Trophoblast cell (in vitro differentiated cells and primary cell): ENCODE measurements at regions not wholly inside any gene's neighbourhood (a gene's known extent, or its start where the extent isn't known, plus 50 kb on each side); places are given as distances from the start of the nearest gene placed in this dataset.

Experiments used
- DNase-seq, 2 donors: peaks; one replicate each; pipeline ENCODE4 v3.0.0-alpha.2; 2016
- H2AFZ ChIP-seq: 2 replicates; pipeline ENCODE4 v1.6.1; 2013; ENCODE audit warnings: low read length, moderate library complexity, mild to moderate bottlenecking; ENCODE audit not compliant: insufficient read depth, poor library complexity
- H2AK5ac ChIP-seq: 2 replicates; pipeline ENCODE4 v1.6.1; 2013; ENCODE audit warnings: mild to moderate bottlenecking, low read length
- H2BK120ac ChIP-seq: 2 replicates; pipeline ENCODE4 v1.6.1; 2013; ENCODE audit warnings: low read length, mild to moderate bottlenecking, moderate library complexity; ENCODE audit not compliant: insufficient read depth, poor library complexity
- H2BK12ac ChIP-seq: 2 replicates; pipeline ENCODE4 v1.6.1; 2013; ENCODE audit warnings: mild to moderate bottlenecking, low read length, moderate library complexity
- H2BK5ac ChIP-seq: 2 replicates; pipeline ENCODE4 v1.6.1; 2013; ENCODE audit warnings: low read length, low read depth, moderate library complexity, mild to moderate bottlenecking; ENCODE audit not compliant: poor library complexity
- H3K14ac ChIP-seq: 2 replicates; pipeline ENCODE4 v1.6.1; 2013; ENCODE audit warnings: mild to moderate bottlenecking, low read length
- H3K18ac ChIP-seq: 2 replicates; pipeline ENCODE4 v1.6.1; 2013; ENCODE audit warnings: mild to moderate bottlenecking, low read length
- H3K23ac ChIP-seq: 2 replicates; pipeline ENCODE4 v1.6.1; 2013; ENCODE audit warnings: low read length
- H3K27ac ChIP-seq: 2 replicates; pipeline ENCODE4 v1.5.1; 2013; ENCODE audit warnings: low read depth, mild to moderate bottlenecking, inconsistent platforms, low read length, moderate library complexity
- H3K27me3 ChIP-seq: 2 replicates; pipeline ENCODE4 v1.6.1; 2013; ENCODE audit warnings: inconsistent platforms, mild to moderate bottlenecking, low read length, moderate library complexity; ENCODE audit not compliant: insufficient read depth
- H3K36me3 ChIP-seq, 2 experiments: 1 replicate in 1 of 2; 2 replicates in 1 of 2; pipeline ENCODE4 v1.6.1; 2013; ENCODE audit warnings: low read length in 2 of 2, mild to moderate bottlenecking in 2 of 2, moderate library complexity in 1 of 2; ENCODE audit not compliant: insufficient read depth in 2 of 2, control insufficient read depth in 1 of 2
- H3K4ac ChIP-seq: 2 replicates; pipeline ENCODE4 v1.6.1; 2013; ENCODE audit warnings: low read depth, mild to moderate bottlenecking, low read length, moderate library complexity
- H3K4me1 ChIP-seq, 2 experiments: 1 replicate in 1 of 2; 2 replicates in 1 of 2; pipeline ENCODE4 v1.6.1; 2013; ENCODE audit warnings: low read length in 2 of 2, mild to moderate bottlenecking in 2 of 2, moderate library complexity in 1 of 2; ENCODE audit not compliant: insufficient read depth in 2 of 2, control insufficient read depth in 1 of 2
- H3K4me2 ChIP-seq: 2 replicates; pipeline ENCODE4 v1.6.1; 2013; ENCODE audit warnings: inconsistent platforms, mild to moderate bottlenecking, low read length, moderate library complexity
- H3K4me3 ChIP-seq: 2 replicates; pipeline ENCODE4 v1.5.1; 2013; ENCODE audit warnings: mild to moderate bottlenecking, low read depth, low read length, inconsistent platforms
- H3K79me1 ChIP-seq: one replicate; pipeline ENCODE4 v1.6.1; 2013; ENCODE audit warnings: low read length
- H3K79me2 ChIP-seq: 2 replicates; pipeline ENCODE4 v1.6.1; 2013; ENCODE audit warnings: low read length, mild to moderate bottlenecking; ENCODE audit not compliant: control insufficient read depth, insufficient read depth, poor library complexity
- H3K9ac ChIP-seq: 2 replicates; pipeline ENCODE4 v1.6.1; 2013; ENCODE audit warnings: mild to moderate bottlenecking, low read length
- H3K9me3 ChIP-seq: 2 replicates; pipeline ENCODE4 v1.6.1; 2013; ENCODE audit warnings: low read depth, mild to moderate bottlenecking, control low read depth, inconsistent platforms, low read length; ENCODE audit not compliant: insufficient read depth
- H4K12ac ChIP-seq: 2 replicates; pipeline ENCODE4 v1.6.1; 2013; ENCODE audit warnings: low read depth, mild to moderate bottlenecking, low read length, moderate library complexity
- H4K8ac ChIP-seq: 2 replicates; pipeline ENCODE4 v1.6.1; 2013; ENCODE audit warnings: low read depth, mild to moderate bottlenecking, low read length, moderate library complexity
- H4K91ac ChIP-seq: one replicate; pipeline ENCODE4 v1.6.1; 2013; ENCODE audit warnings: low read depth, mild to moderate bottlenecking, low read length, moderate library complexity
- WGBS: extraction: QIAGEN DNeasy Blood & Tissue Kit; methylation state at CpG from one replicate; pipeline ENCODE4 v1.1.7; 2013; ENCODE audit warnings: missing lambda C conversion rate; ENCODE audit not compliant: insufficient read length, insufficient coverage; ENCODE audit errors: extremely low coverage; 5-methylcytosine and 5-hydroxymethylcytosine counted together

DNA sequence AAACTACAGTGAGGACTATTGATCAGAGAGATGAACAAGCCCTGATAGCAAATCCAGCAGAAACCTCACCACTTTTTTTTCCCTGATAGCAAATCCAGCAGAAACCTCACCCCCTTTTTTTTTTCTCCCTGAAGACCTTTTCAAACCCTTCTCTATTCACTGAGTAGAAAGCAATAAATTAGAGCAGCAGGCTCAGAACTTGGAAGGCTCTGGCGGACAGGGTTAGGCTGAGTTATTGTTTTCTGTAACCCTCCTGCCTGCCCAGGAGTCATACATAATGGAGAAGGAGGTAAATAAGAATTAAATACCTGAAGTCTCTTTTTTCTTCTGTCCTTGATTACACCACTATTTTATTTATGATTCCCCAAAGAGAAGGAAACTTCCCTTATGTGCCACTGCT is 136.3 kb upstream of the SNX2 start:
- Histone ChIP-seq H3K9ac (no peak overlapping the region), H3K4me1 (no peaks in the 10 kb centered on the region), H4K91ac (no peak overlapping the region), H2BK120ac (no peak overlapping the region), H3K4me2 (no peak overlapping the region), H3K9me3 (peaks cover 2% of the 10 kb centered on the region), H2BK5ac (no peak overlapping the region), H3K27me3 (no peaks in the 10 kb centered on the region), H3K23ac (no peak overlapping the region), H2AFZ (no peak overlapping the region), H3K79me2 (no peaks in the 10 kb centered on the region), H3K79me1 (no peaks in the 10 kb centered on the region), H2BK12ac (no peak overlapping the region), H3K4me3 (no peak overlapping the region), H4K8ac (no peak overlapping the region), H3K36me3 (no peaks in the 10 kb centered on the region), H4K12ac (no peak overlapping the region), H3K14ac (no peak overlapping the region), H2AK5ac (no peak overlapping the region), H3K27ac (no peak overlapping the region), H3K4ac (no peak overlapping the region), H3K18ac (no peak overlapping the region)
- no peak for DNase-seq
- no CpG with 5 or more reads among the region's 1 CpG for WGBS

DNA sequence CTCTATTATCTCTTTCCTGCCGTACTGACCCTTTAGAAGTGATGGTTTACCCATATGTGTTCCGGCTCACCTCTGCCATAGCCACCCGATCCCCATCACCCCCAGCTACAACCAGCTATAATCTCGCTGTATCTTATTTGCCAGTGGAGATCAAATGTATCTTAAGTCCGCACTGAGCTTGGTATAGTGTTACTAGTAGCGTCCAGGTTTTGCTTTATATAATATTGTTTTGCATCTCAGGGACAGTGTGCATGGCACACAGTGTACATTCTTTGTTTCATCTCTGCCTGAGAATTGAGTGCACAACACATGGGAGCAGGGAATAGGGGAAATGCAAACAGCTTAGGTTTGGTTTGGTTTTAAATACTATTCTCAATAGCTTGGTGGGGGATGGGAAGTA is 135.8 kb upstream of the SNX2 start:
- no peak overlapping the region for H4K91ac ChIP-seq
- H3K79me2 ChIP-seq, result no peaks in the 10 kb centered on the region
- H2BK5ac ChIP-seq, result no peak overlapping the region
- no peak overlapping the region for H4K8ac ChIP-seq
- H2AFZ ChIP-seq, result no peak overlapping the region
- no peak for DNase-seq
- no peak overlapping the region for H3K27ac ChIP-seq
- H3K4me3 ChIP-seq, result no peak overlapping the region
- H3K18ac ChIP-seq, result no peak overlapping the region
- H2AK5ac ChIP-seq, result no peak overlapping the region
- no peak overlapping the region for H3K4me2 ChIP-seq
- H3K36me3 ChIP-seq, result no peaks in the 10 kb centered on the region
- H3K4ac ChIP-seq, result no peak overlapping the region
- H3K27me3 ChIP-seq, result no peaks in the 10 kb centered on the region
- no peak overlapping the region for H3K14ac ChIP-seq
- no peak overlapping the region for H3K23ac ChIP-seq
- no peaks in the 10 kb centered on the region for H3K4me1 ChIP-seq
- H2BK120ac ChIP-seq, result no peak overlapping the region
- no peak overlapping the region for H2BK12ac ChIP-seq
- H4K12ac ChIP-seq, result no peak overlapping the region
- no peak overlapping the region for H3K9ac ChIP-seq
- no CpG with 5 or more reads among the region's 6 CpGs for WGBS
- no peaks in the 10 kb centered on the region for H3K79me1 ChIP-seq
- peaks cover 2% of the 10 kb centered on the region for H3K9me3 ChIP-seq

- no peak overlapping the region for H4K12ac ChIP-seq
- H4K8ac ChIP-seq, result no peak overlapping the region
- H3K79me1 ChIP-seq, result no peaks in the 10 kb centered on the region
- no peaks in the 10 kb centered on the region for H3K27me3 ChIP-seq
- DNase-seq, result no peak
- H3K23ac ChIP-seq, result no peak overlapping the region
- H3K4me2 ChIP-seq, result no peak overlapping the region
- no peak overlapping the region for H4K91ac ChIP-seq
- no peak overlapping the region for H3K4me3 ChIP-seq
- H3K4me1 ChIP-seq, result no peaks in the 10 kb centered on the region
- no peak overlapping the region for H3K14ac ChIP-seq
- no CpG with 5 or more reads among the region's 2 CpGs for WGBS
- no peak overlapping the region for H3K18ac ChIP-seq
- no peaks in the 10 kb centered on the region for H3K36me3 ChIP-seq
- H2BK5ac ChIP-seq, result no peak overlapping the region
- H3K27ac ChIP-seq, result no peak overlapping the region
- H2AK5ac ChIP-seq, result no peak overlapping the region
- no peak overlapping the region for H2BK120ac ChIP-seq
- no peak overlapping the region for H3K4ac ChIP-seq
- no peak overlapping the region for H3K9ac ChIP-seq
- H2BK12ac ChIP-seq, result no peak overlapping the region
- H3K9me3 ChIP-seq, result peaks cover 2% of the 10 kb centered on the region
- H3K79me2 ChIP-seq, result no peaks in the 10 kb centered on the region
- H2AFZ ChIP-seq, result no peak overlapping the region
Observed at GRCh38 chr5:122639864-122640263, 135.0 kb upstream of the SNX2 start.

GRCh38 chr5:122649080-122649479 is 125.8 kb upstream of the SNX2 start:
- H2AFZ ChIP-seq, result no peak overlapping the region
- no peak overlapping the region for H4K12ac ChIP-seq
- H4K8ac ChIP-seq, result no peak overlapping the region
- H4K91ac ChIP-seq, result no peak overlapping the region
- H3K36me3 ChIP-seq, result no peaks in the 10 kb centered on the region
- DNase-seq, result peak in 1 of 2 donors; percentile 5
- no peaks in the 10 kb centered on the region for H3K9me3 ChIP-seq
- no peak overlapping the region for H3K9ac ChIP-seq
- no peak overlapping the region for H3K14ac ChIP-seq
- no peak overlapping the region for H2BK12ac ChIP-seq
- H2BK5ac ChIP-seq, result no peak overlapping the region
- WGBS, result no CpG with 5 or more reads among the region's 3 CpGs
- H3K23ac ChIP-seq, result no peak overlapping the region
- H3K27me3 ChIP-seq, result no peaks in the 10 kb centered on the region
- H3K27ac ChIP-seq, result no peak overlapping the region
- H3K4me2 ChIP-seq, result no peak overlapping the region
- no peak overlapping the region for H2AK5ac ChIP-seq
- H3K79me1 ChIP-seq, result no peaks in the 10 kb centered on the region
- H3K4me1 ChIP-seq, result no peaks in the 10 kb centered on the region
- no peak overlapping the region for H3K18ac ChIP-seq
- no peak overlapping the region for H3K4me3 ChIP-seq
- no peak overlapping the region for H3K4ac ChIP-seq
- no peak overlapping the region for H2BK120ac ChIP-seq
- H3K79me2 ChIP-seq, result no peaks in the 10 kb centered on the region
